NCI-H1436 treated with DMSO at 0.1 percent for 48 hours (cell line): ENCODE measurements at regions not wholly inside any gene's neighbourhood (a gene's known extent, or its start where the extent isn't known, plus 50 kb on each side); places are given as distances from the start of the nearest gene placed in this dataset.

Experiments used
- DNase-seq: peaks from one replicate; lab custom pipeline; 2025; lab: John Stamatoyannopoulos, UW

DNA sequence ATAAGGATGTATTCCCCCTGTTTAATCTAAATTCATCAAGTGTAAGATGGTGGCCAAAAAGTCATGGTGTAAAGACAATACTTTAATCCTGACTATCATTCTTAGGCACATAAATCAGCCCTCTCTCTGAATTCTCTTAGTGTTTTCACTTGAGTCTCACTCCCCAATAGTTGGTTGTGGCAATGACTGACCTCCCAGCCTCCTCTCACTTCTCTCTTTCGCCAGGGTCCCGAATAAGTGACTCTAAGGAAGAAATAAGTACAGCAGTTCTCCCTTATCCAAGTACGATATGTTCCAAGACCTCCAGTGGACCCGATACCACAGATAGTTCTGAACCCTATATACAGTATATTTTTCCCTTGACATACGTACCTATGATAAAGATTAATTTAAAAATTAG is 335.3 kb downstream of the MAF start:
- no peak for DNase-seq

DNA sequence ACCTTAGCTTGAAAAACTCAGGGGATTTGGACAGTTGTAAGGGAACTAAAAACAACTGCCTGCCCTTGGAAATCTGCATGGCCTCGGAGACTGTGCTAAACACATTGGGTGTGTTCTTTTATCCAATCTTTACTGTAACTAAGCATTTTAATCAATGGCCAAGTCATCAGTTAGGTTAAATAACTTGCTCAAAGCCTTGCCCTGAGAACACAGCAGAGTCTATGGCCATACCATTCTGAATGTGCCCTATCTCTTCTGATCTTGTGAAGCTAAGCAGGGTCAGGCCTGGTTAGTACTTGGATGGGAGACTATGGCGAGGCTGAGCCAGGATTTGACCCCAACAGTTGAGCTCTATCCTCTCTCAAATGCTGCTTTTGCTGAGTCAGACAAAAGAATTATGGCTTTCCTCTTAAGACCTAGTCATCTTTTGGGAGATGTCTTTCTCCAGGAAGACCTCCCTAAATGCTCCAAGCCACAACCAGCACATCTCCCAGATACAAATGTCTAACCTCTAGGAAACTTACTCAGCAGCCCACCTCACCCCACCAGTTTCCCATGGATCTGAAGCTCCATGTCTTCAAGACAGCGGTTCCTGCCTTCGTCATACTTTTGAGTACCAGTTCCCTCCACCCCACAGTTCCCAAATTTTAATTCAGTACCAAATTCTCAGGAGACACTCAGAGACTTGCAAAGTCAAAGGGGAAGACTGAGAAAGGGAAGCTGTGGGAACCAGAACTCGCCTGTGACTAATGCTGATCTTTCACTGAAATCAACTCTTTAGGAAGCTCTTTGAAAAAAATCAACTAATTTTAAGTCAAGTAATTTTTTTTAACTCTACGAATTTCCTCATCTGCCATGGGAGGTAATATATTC is 336.1 kb downstream of the MAF start:
- no peak for DNase-seq

DNA sequence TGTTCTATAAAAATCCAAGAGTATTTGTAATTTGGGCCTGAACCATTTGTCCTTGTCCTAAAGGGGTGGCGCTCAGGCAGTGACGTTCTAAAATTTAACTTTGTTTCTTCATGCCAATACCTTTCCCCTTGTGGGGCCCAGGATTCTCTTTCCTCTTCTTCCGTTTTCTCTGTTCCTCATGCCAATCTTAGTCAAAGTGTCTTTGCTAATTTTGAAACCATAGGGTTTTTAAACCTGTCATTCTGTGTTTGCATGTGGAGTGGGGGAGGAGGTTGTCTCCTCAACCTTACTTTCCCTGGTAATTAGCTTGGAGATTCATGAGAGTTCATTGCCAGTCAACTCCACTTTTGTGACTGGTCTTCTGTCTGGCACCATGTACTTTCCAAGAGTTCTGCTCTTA is 337.1 kb downstream of the MAF start:
- no peak for DNase-seq
